ENCODE measurements at regions not wholly inside any gene's neighbourhood (a gene's known extent, or its start where the extent isn't known, plus 50 kb on each side); places are given as distances from the start of the nearest gene placed in this dataset.

DNA sequence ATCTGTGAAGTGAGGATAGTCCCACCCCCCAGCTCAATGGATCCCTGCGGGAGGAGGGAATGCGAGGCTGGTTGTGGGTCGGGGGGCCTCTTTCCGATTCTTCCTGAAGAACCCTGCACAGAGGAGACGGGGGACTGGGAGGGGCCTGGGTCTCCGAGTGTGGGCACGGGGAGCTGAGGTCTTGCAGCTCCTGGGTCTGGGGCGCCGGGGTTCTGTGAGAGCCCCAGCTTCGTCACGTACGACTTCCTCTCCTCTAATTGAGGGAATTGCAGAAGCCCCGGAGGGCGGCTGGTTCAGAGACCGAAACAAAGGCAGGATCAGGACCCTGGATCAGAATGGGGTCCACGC is 66.6 kb downstream of the DIO3 start:
- Histone ChIP-seq H3K27me3 (replicated peaks in 1 of 2; ENCODE audit: control insufficient read depth in 2 of 2, insufficient read depth in 2 of 2, low read length in 1 of 2) (no peaks in the 10 kb centered on the region; a peak in 2 of 4 replicates), H3K4me2 (ENCODE audit: control insufficient read depth, insufficient read depth) (no peak overlapping the region), H3K36me3 (ENCODE audit: control insufficient read depth in 2 of 2, insufficient read depth in 2 of 2, low read length in 1 of 2) (no peaks in the 10 kb centered on the region), H3K9me3 (replicated peaks; ENCODE audit: control insufficient read depth, insufficient read depth, low read length) (no peaks in the 10 kb centered on the region), H3K27ac (ENCODE audit: control insufficient read depth, insufficient read depth) (no peak overlapping the region), H3K79me2 (ENCODE audit: control insufficient read depth, insufficient read depth, low read length) (no peaks in the 10 kb centered on the region), H3K9ac (ENCODE audit: control insufficient read depth, insufficient read depth, low read length) (no peak overlapping the region), H3K4me1 (ENCODE audit: control insufficient read depth, insufficient read depth, low read length) (no peaks in the 10 kb centered on the region), H3K4me3 (no peak overlapping the region), H4K20me1 (ENCODE audit: control insufficient read depth, insufficient read depth) (no peaks in the 10 kb centered on the region), H2AFZ (ENCODE audit: control insufficient read depth, low read depth, low read length) (no peak overlapping the region)
- ChIA-PET SMC1A (ENCODE audit: uncharacterized antibody, unreplicated experiment) (no interaction called here), CTCF (interaction anchor here (0.8 to 1.0 kb wide), 2 partner anchors 8 to 399 kb away, joined by 3 read pairs; no protein-coding TSS in a partner anchor), RAD21 (ENCODE audit: unreplicated experiment) (interaction anchor here (1.1 kb wide), 1 partner anchor 982 kb away, joined by 3 read pairs; no protein-coding TSS in a partner anchor), POLR2A (no interaction called here)
- ATAC-seq (no peak), DNase-seq (ENCODE audit: low read depth, low spot score) (no peak), FAIRE-seq (no peak)
- intact Hi-C loops (cut with micrococcal nuclease; ENCODE audit: unreplicated experiment) (loop anchor here (1.0 to 10.0 kb wide), 2 partner anchors 777 to 1243 kb away; no protein-coding TSS in a partner anchor), in situ Hi-C loops (cut with MboI) (loop anchor here (5.0 kb wide), 1 partner anchor 1246 kb away; no protein-coding TSS in a partner anchor)
- no TSS peak for BruUV-seq (replicated peaks)
- 20% methylated on average over 16 of the region's 16 CpGs for WGBS (ENCODE audit: insufficient coverage, insufficient replicate concordance, low lambda C conversion rate, missing lambda C conversion rate)
- TF ChIP-seq ZNF24 (IDR thresholded peaks at IDR 0.05) (no peak), NBN (IDR thresholded peaks at IDR 0.05) (no peak), TCF12 (IDR thresholded peaks at IDR 0.05; ENCODE audit: low read depth, low read length) (no peak), MYB (IDR thresholded peaks at IDR 0.05; ENCODE audit: borderline replicate concordance, low read depth, low read length) (no peak), IRF5 (IDR thresholded peaks at IDR 0.05; ENCODE audit: borderline replicate concordance) (no peak), BCLAF1 (IDR thresholded peaks at IDR 0.05) (no peak), NR2F1 (conservative IDR thresholded peaks at IDR 0.05) (no peak), LARP7 (IDR thresholded peaks at IDR 0.05) (no peak)
- TF ChIP-seq, protein P1, sequence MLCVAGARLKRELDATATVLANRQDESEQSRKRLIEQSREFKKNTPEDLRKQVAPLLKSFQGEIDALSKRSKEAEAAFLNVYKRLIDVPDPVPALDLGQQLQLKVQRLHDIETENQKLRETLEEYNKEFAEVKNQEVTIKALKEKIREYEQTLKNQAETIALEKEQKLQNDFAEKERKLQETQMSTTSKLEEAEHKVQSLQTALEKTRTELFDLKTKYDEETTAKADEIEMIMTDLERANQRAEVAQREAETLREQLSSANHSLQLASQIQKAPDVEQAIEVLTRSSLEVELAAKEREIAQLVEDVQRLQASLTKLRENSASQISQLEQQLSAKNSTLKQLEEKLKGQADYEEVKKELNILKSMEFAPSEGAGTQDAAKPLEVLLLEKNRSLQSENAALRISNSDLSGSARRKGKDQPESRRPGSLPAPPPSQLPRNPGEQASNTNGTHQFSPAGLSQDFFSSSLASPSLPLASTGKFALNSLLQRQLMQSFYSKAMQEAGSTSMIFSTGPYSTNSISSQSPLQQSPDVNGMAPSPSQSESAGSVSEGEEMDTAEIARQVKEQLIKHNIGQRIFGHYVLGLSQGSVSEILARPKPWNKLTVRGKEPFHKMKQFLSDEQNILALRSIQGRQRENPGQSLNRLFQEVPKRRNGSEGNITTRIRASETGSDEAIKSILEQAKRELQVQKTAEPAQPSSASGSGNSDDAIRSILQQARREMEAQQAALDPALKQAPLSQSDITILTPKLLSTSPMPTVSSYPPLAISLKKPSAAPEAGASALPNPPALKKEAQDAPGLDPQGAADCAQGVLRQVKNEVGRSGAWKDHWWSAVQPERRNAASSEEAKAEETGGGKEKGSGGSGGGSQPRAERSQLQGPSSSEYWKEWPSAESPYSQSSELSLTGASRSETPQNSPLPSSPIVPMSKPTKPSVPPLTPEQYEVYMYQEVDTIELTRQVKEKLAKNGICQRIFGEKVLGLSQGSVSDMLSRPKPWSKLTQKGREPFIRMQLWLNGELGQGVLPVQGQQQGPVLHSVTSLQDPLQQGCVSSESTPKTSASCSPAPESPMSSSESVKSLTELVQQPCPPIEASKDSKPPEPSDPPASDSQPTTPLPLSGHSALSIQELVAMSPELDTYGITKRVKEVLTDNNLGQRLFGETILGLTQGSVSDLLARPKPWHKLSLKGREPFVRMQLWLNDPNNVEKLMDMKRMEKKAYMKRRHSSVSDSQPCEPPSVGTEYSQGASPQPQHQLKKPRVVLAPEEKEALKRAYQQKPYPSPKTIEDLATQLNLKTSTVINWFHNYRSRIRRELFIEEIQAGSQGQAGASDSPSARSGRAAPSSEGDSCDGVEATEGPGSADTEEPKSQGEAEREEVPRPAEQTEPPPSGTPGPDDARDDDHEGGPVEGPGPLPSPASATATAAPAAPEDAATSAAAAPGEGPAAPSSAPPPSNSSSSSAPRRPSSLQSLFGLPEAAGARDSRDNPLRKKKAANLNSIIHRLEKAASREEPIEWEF (IDR thresholded peaks at IDR 0.05; ENCODE audit: insufficient replicate concordance, low read depth, low read length), result no peak
- TF ChIP-seq, protein P2, sequence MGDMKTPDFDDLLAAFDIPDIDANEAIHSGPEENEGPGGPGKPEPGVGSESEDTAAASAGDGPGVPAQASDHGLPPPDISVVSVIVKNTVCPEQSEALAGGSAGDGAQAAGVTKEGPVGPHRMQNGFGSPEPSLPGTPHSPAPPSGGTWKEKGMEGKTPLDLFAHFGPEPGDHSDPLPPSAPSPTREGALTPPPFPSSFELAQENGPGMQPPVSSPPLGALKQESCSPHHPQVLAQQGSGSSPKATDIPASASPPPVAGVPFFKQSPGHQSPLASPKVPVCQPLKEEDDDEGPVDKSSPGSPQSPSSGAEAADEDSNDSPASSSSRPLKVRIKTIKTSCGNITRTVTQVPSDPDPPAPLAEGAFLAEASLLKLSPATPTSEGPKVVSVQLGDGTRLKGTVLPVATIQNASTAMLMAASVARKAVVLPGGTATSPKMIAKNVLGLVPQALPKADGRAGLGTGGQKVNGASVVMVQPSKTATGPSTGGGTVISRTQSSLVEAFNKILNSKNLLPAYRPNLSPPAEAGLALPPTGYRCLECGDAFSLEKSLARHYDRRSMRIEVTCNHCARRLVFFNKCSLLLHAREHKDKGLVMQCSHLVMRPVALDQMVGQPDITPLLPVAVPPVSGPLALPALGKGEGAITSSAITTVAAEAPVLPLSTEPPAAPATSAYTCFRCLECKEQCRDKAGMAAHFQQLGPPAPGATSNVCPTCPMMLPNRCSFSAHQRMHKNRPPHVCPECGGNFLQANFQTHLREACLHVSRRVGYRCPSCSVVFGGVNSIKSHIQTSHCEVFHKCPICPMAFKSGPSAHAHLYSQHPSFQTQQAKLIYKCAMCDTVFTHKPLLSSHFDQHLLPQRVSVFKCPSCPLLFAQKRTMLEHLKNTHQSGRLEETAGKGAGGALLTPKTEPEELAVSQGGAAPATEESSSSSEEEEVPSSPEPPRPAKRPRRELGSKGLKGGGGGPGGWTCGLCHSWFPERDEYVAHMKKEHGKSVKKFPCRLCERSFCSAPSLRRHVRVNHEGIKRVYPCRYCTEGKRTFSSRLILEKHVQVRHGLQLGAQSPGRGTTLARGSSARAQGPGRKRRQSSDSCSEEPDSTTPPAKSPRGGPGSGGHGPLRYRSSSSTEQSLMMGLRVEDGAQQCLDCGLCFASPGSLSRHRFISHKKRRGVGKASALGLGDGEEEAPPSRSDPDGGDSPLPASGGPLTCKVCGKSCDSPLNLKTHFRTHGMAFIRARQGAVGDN (IDR thresholded peaks at IDR 0.05), result no peak

All from GM12878 (cell line).